PFSK-1 (cell line): ENCODE measurements at regions not wholly inside any gene's neighbourhood (a gene's known extent, or its start where the extent isn't known, plus 50 kb on each side); places are given as distances from the start of the nearest gene placed in this dataset.

Experiments used
- FOXP2 ChIP-seq: optimal IDR thresholded peaks from 2 replicates; pipeline ENCODE3; 2011; ENCODE audit warnings: borderline replicate concordance, control low read depth, inconsistent platforms; ENCODE audit not compliant: insufficient read depth; ENCODE audit errors: extremely low read length, extremely low read depth
- POLR2AphosphoS5 ChIP-seq: IDR thresholded peaks from 2 replicates; pipeline ENCODE4 v1.6.1; 2012; ENCODE audit warnings: low read depth, mild to moderate bottlenecking, control low read depth, low read length, moderate library complexity
- SIN3A ChIP-seq: IDR thresholded peaks from 2 replicates; pipeline ENCODE4 v1.6.1; 2012; ENCODE audit warnings: mild to moderate bottlenecking, low read length, moderate library complexity, borderline replicate concordance; ENCODE audit not compliant: insufficient read depth
- TAF1 ChIP-seq: IDR thresholded peaks from 2 replicates; pipeline ENCODE4 v1.6.1; 2012; ENCODE audit warnings: low read length, control low read depth, borderline replicate concordance; ENCODE audit not compliant: insufficient read depth
- TF ChIP-seq, protein P1 (sequence below), 2 experiments: IDR thresholded peaks; 2 replicates each; pipeline versions ENCODE4 v1.6.1 to v1.8.0; 2011 to 2012; ENCODE audit warnings: low read depth in 2 of 2, low read length in 2 of 2, control low read depth in 1 of 2, inconsistent platforms in 1 of 2, mild to moderate bottlenecking in 1 of 2, moderate library complexity in 1 of 2; ENCODE audit not compliant: insufficient read depth in 1 of 2

DNA sequence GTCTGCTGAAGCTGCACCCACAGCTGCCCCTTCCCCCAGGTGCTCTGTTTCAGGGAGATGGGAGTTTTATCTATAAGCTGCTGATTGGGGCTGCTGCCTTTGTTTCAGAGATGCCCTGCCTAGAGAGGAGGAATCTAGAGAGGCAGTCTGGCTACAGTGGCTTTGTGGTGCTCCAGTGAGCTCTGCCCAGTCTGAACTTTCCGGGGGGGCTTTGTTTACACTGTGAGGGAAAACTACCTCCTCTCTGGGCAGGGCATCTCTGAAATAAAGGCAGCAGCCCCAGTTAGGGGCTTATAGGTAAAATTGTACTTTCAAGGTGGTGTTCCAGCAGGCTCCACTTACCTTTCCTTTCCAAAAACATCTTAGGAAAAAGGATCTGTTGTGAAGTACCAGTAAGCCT lies 242.2 kb downstream of the SPRY1 start:
- TF ChIP-seq POLR2AphosphoS5 (no peak), FOXP2 (no peak), TAF1 (no peak), SIN3A (no peak)
- TF ChIP-seq, protein P1, sequence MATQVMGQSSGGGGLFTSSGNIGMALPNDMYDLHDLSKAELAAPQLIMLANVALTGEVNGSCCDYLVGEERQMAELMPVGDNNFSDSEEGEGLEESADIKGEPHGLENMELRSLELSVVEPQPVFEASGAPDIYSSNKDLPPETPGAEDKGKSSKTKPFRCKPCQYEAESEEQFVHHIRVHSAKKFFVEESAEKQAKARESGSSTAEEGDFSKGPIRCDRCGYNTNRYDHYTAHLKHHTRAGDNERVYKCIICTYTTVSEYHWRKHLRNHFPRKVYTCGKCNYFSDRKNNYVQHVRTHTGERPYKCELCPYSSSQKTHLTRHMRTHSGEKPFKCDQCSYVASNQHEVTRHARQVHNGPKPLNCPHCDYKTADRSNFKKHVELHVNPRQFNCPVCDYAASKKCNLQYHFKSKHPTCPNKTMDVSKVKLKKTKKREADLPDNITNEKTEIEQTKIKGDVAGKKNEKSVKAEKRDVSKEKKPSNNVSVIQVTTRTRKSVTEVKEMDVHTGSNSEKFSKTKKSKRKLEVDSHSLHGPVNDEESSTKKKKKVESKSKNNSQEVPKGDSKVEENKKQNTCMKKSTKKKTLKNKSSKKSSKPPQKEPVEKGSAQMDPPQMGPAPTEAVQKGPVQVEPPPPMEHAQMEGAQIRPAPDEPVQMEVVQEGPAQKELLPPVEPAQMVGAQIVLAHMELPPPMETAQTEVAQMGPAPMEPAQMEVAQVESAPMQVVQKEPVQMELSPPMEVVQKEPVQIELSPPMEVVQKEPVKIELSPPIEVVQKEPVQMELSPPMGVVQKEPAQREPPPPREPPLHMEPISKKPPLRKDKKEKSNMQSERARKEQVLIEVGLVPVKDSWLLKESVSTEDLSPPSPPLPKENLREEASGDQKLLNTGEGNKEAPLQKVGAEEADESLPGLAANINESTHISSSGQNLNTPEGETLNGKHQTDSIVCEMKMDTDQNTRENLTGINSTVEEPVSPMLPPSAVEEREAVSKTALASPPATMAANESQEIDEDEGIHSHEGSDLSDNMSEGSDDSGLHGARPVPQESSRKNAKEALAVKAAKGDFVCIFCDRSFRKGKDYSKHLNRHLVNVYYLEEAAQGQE (IDR thresholded peaks at IDR 0.05; ENCODE audit: insufficient read depth in 1 of 2, low read depth in 2 of 2, low read length in 2 of 2), result no peak

DNA sequence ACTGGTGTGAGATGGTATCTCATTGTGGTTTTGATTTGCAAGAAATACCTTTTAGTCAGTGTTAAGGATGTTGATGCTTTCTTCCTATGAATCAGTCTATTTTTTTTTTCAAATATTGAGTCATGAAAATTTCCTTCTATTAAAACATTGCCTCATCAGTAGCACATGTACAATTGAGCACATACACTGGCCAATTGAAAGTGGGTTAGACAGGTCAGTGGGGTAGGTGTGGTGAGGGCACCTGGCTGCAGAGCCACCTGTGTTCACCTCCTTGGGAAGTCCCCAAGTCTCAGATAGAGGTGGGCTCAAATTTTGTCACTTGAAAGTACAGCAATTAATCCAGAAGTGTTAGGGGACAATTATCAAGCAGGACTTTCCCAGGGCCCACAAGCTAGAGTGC lies 243.7 kb downstream of the SPRY1 start:
- TF ChIP-seq SIN3A, result no peak
- TF ChIP-seq FOXP2, result no peak
- TF ChIP-seq, protein P1 (IDR thresholded peaks at IDR 0.05; ENCODE audit: insufficient read depth in 1 of 2, low read depth in 2 of 2, low read length in 2 of 2), result no peak
- no peak for TF ChIP-seq POLR2AphosphoS5
- TF ChIP-seq TAF1, result no peak

DNA sequence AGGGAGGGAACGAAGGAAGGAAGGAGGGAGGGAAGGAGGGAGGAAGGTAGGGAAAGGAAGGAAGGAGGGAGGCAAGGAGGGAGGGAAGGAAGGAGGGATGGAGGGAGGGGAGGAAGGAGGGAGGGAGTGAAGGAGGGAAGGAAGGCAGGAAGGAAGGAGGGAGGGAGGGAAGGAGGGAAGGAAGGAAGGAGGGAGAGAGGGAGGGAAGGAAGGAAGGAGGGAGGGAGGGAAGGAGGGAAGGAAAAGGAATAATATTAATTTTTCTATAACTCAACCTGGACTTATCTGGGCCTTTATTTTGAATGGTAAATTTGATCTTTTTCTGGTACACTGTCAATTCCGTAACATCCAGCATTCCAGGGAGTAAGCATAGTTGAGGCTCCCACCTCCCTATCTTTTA lies 244.2 kb downstream of the SPRY1 start:
- TF ChIP-seq SIN3A (no peak), FOXP2 (no peak), TAF1 (no peak)
- TF ChIP-seq, protein P1 (IDR thresholded peaks at IDR 0.05; ENCODE audit: insufficient read depth in 1 of 2, low read depth in 2 of 2, low read length in 2 of 2), result no peak

DNA sequence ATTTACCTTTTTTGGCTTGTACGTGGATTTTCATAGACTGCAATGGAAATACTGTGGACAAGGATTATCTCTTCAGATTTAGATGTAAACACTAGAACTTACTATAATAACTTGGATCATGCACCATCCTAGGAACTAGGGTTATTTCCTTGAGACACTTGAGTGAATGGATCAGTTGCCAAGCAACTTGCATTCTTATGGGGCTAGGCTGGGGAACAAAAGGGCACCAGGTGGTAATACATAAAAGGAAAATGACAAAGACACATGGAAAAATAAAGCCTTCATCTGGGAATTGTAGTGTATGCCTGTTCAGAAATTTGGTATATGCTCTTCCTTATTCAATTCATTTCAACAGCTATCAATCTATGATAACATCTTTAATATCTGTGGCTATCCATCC lies 247.1 kb downstream of the SPRY1 start:
- TF ChIP-seq POLR2AphosphoS5, result no peak
- TF ChIP-seq SIN3A, result no peak
- no peak for TF ChIP-seq FOXP2
- TF ChIP-seq, protein P1 (IDR thresholded peaks at IDR 0.05; ENCODE audit: insufficient read depth in 1 of 2, low read depth in 2 of 2, low read length in 2 of 2), result no peak
- TF ChIP-seq TAF1, result no peak

DNA sequence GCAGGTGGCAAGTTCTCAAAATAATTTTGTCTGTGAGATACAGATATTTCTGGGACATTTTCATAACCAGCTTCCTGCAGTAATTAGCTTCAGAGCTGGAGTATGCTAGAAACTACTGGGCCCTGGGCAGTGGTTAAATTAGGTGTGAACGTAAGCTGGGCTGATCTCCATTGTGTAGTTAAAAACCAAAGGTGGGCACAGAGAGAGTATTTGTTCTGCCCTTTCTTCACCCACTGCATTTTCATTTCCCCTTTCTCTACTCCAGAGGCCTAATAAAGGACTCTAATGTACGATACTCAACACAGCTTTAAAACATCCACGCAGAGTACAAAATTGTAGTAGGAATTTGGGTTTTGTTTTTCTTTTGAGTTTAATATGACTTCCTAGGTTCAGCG lies 252.7 kb downstream of the SPRY1 start:
- TF ChIP-seq TAF1 (no peak), FOXP2 (no peak), POLR2AphosphoS5 (no peak), SIN3A (no peak)
- TF ChIP-seq, protein P1 (IDR thresholded peaks at IDR 0.05; ENCODE audit: insufficient read depth in 1 of 2, low read depth in 2 of 2, low read length in 2 of 2), result no peak
